ENCODE measurements at regions not wholly inside any gene's neighbourhood (a gene's known extent, or its start where the extent isn't known, plus 50 kb on each side); places are given as distances from the start of the nearest gene placed in this dataset.
"Not testable (repeated sequence)": the region's sequence is repeated elsewhere in the genome, so short reads cannot be mapped to it uniquely, and the experiment has no call there.

GRCh38 chr2:58398406-58398805, 157.3 kb upstream of the FANCL start:
- H3K4me1 ChIP-seq (replicated peaks; ENCODE audit: insufficient read depth), result no peaks in the 10 kb centered on the region
- BruUV-seq (replicated peaks), result no TSS peak
- H3K4me2 ChIP-seq, result no peak overlapping the region
- no peak overlapping the region for H3K4me3 ChIP-seq
- TF ChIP-seq CTCF (conservative IDR thresholded peaks at IDR 0.05), result no peak
- no peak for TF ChIP-seq EZH2 (IDR thresholded peaks at IDR 0.05; ENCODE audit: low read depth)
- CTCF ChIA-PET, result no interaction called here
- H3K79me2 ChIP-seq (ENCODE audit: low read depth), result no peaks in the 10 kb centered on the region
- DNase-seq, result no peak
- POLR2A ChIA-PET (ENCODE audit: unreplicated experiment), result no interaction called here
- H3K36me3 ChIP-seq (ENCODE audit: low read depth), result no peaks in the 10 kb centered on the region
- H3K27me3 ChIP-seq (ENCODE audit: insufficient read depth, low read depth), result no peaks in the 10 kb centered on the region
- no peak overlapping the region for H3K27ac ChIP-seq
- no peaks in the 10 kb centered on the region for H3K9me3 ChIP-seq (ENCODE audit: insufficient read depth, low read depth)
- no peaks in the 10 kb centered on the region for H4K20me1 ChIP-seq (ENCODE audit: insufficient read depth)
- no peaks in the 10 kb centered on the region for H3F3A ChIP-seq (ENCODE audit: insufficient read depth, low read depth)
- H3K9me2 ChIP-seq (ENCODE audit: insufficient read depth), result no peaks in the 10 kb centered on the region
- H2AFZ ChIP-seq, result no peak overlapping the region
- intact Hi-C loops (cut with micrococcal nuclease; ENCODE audit: unreplicated experiment), result no loop called here

DNA sequence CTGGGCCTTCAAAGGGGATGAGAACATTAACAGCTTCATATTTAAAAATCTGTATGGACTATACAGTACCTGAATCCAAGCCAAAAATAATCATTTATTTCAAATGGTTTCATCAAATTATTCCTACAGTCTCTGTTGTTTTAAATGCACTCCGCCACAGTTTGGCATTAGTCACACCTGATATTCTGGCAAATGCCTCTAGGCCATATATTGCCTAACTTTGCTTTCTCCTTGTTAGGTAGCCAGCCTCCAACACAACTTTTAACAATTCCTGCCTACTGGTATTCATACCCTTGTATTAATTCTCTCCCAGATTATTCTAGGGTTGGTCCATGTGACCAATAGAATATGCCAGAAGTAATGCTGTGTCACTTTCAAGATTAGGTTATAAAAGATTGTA, 146.6 kb upstream of the FANCL start:
- Histone ChIP-seq H3K4me2 (peak overlapping the region; percentile 65), H3K27ac (peak overlapping the region; percentile 36), H3K79me2 (ENCODE audit: low read depth) (no peaks in the 10 kb centered on the region), H4K20me1 (ENCODE audit: insufficient read depth) (no peaks in the 10 kb centered on the region), H3F3A (ENCODE audit: insufficient read depth, low read depth) (no peaks in the 10 kb centered on the region; the same call in 1 of the 2 replicates), H3K27me3 (ENCODE audit: insufficient read depth, low read depth) (no peaks in the 10 kb centered on the region), H3K9me2 (ENCODE audit: insufficient read depth) (no peaks in the 10 kb centered on the region), H2AFZ (peak overlapping the region; percentile 73), H3K4me1 (replicated peaks; ENCODE audit: insufficient read depth) (peaks cover 8% of the 10 kb centered on the region; the same call in 1 of the 2 replicates), H3K4me3 (peak overlapping the region; percentile 48), H3K9me3 (ENCODE audit: insufficient read depth, low read depth) (peaks cover 7% of the 10 kb centered on the region), H3K36me3 (ENCODE audit: low read depth) (no peaks in the 10 kb centered on the region)
- POLR2A ChIA-PET (ENCODE audit: unreplicated experiment), result no interaction called here
- DNase-seq, result peak in 1 of 2 experiments; percentile 60
- CTCF ChIA-PET, result no interaction called here
- TF ChIP-seq EZH2 (IDR thresholded peaks at IDR 0.05; ENCODE audit: low read depth) (no peak), CTCF (conservative IDR thresholded peaks at IDR 0.05) (no peak)
- intact Hi-C loops (cut with micrococcal nuclease; ENCODE audit: unreplicated experiment), result no loop called here
- BruUV-seq (replicated peaks), result no TSS peak

DNA sequence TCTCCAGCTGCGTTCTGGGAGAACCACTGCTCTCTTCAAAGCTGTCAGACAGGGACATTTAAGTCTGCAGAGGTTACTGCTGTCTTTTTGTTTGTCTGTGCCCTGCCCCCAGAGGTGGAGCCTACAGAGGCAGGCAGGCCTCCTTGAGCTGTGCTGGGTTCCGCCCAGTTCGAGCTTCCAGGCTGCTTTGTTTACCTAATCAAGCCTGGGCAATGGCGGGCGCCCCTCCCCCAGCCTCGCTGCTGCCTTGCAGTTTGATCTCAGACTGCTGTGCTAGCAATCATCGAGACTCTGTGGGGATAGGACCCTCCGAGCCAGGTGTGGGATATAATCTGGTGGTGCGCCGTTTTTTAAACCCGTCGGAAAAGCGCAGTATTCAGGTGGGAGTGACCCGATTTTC, 145.8 kb upstream of the FANCL start:
- H4K20me1 ChIP-seq (ENCODE audit: insufficient read depth); intact Hi-C loops (cut with micrococcal nuclease; ENCODE audit: unreplicated experiment); H3K9me3 ChIP-seq (ENCODE audit: insufficient read depth, low read depth); H3K36me3 ChIP-seq (ENCODE audit: low read depth); H3K27me3 ChIP-seq (ENCODE audit: insufficient read depth, low read depth); H3K4me1 ChIP-seq (replicated peaks; ENCODE audit: insufficient read depth); H3K9me2 ChIP-seq (ENCODE audit: insufficient read depth); BruUV-seq (replicated peaks); CTCF ChIA-PET; POLR2A ChIA-PET (ENCODE audit: unreplicated experiment); H3F3A ChIP-seq (ENCODE audit: insufficient read depth, low read depth); H3K79me2 ChIP-seq (ENCODE audit: low read depth): not testable (repeated sequence)
- H3K27ac ChIP-seq, result peak overlapping the region; percentile 36; the same call in 1 of the 2 replicates
- peak overlapping the region; percentile 73 for H2AFZ ChIP-seq
- peak in 1 of 2 experiments; percentile 40 for DNase-seq
- H3K4me2 ChIP-seq, result peak overlapping the region; percentile 65
- peak overlapping the region; percentile 48; the same call in 1 of the 2 replicates for H3K4me3 ChIP-seq

GRCh38 chr2:58378152-58378551, 137.0 kb upstream of the FANCL start:
- POLR2A ChIA-PET (ENCODE audit: unreplicated experiment), result no interaction called here
- no TSS peak for BruUV-seq (replicated peaks)
- Histone ChIP-seq H3K4me3 (no peak overlapping the region), H3K79me2 (ENCODE audit: low read depth) (no peaks in the 10 kb centered on the region), H3K9me3 (ENCODE audit: insufficient read depth, low read depth) (no peaks in the 10 kb centered on the region), H3F3A (ENCODE audit: insufficient read depth, low read depth) (no peaks in the 10 kb centered on the region), H3K27ac (no peak overlapping the region), H3K4me1 (replicated peaks; ENCODE audit: insufficient read depth) (no peaks in the 10 kb centered on the region), H2AFZ (no peak overlapping the region), H3K9me2 (ENCODE audit: insufficient read depth) (no peaks in the 10 kb centered on the region), H3K36me3 (ENCODE audit: low read depth) (no peaks in the 10 kb centered on the region), H4K20me1 (ENCODE audit: insufficient read depth) (no peaks in the 10 kb centered on the region), H3K4me2 (no peak overlapping the region), H3K27me3 (ENCODE audit: insufficient read depth, low read depth) (no peaks in the 10 kb centered on the region)
- intact Hi-C loops (cut with micrococcal nuclease; ENCODE audit: unreplicated experiment), result no loop called here
- CTCF ChIA-PET, result no interaction called here
- DNase-seq, result no peak
- no peak for TF ChIP-seq EZH2 (IDR thresholded peaks at IDR 0.05; ENCODE audit: low read depth)
- no peak for TF ChIP-seq CTCF (conservative IDR thresholded peaks at IDR 0.05)

Data from PC-9 (cell line).